ENCODE measurements at regions not wholly inside any gene's neighbourhood (a gene's known extent, or its start where the extent isn't known, plus 50 kb on each side); places are given as distances from the start of the nearest gene placed in this dataset.

DNA sequence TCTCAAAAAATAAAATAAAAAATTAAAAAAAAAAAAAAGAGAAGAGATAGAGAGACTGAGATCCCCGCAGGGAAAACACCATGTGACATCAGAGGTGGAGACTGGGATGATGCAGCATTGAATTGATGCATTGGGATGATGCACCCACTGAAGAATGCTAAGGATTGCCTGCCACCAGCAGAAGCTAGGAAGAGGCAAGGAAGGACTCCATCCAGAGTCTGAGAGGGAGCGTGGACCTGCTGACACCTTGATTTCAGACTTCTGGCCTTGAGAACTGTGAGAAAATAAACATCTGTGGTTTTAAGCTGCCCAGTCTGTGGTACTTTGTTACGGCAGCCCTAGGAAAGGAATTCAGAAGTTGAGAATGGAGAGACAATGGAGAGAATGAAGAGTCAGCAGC lies 89.8 kb upstream of the PRPS1L1 start:
- DNase-seq (ENCODE audit: low spot score in 2 of 2, unreplicated experiment in 2 of 2) = no peak
- H3K9me3 Mint-ChIP-seq = no peaks in the 10 kb centered on the region
- H3K4me3 Mint-ChIP-seq = no peak overlapping the region
- no peak overlapping the region for H3K27ac Mint-ChIP-seq
- no peaks in the 10 kb centered on the region for H3K36me3 Mint-ChIP-seq
- peaks cover 49% of the 10 kb centered on the region for H3K4me1 Mint-ChIP-seq
- no peaks in the 10 kb centered on the region for H3K27me3 Mint-ChIP-seq (ENCODE audit: low read depth)
- TF ChIP-seq, protein P1, sequence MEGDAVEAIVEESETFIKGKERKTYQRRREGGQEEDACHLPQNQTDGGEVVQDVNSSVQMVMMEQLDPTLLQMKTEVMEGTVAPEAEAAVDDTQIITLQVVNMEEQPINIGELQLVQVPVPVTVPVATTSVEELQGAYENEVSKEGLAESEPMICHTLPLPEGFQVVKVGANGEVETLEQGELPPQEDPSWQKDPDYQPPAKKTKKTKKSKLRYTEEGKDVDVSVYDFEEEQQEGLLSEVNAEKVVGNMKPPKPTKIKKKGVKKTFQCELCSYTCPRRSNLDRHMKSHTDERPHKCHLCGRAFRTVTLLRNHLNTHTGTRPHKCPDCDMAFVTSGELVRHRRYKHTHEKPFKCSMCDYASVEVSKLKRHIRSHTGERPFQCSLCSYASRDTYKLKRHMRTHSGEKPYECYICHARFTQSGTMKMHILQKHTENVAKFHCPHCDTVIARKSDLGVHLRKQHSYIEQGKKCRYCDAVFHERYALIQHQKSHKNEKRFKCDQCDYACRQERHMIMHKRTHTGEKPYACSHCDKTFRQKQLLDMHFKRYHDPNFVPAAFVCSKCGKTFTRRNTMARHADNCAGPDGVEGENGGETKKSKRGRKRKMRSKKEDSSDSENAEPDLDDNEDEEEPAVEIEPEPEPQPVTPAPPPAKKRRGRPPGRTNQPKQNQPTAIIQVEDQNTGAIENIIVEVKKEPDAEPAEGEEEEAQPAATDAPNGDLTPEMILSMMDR (IDR thresholded peaks at IDR 0.05; ENCODE audit: unreplicated experiment) = no peak

DNA sequence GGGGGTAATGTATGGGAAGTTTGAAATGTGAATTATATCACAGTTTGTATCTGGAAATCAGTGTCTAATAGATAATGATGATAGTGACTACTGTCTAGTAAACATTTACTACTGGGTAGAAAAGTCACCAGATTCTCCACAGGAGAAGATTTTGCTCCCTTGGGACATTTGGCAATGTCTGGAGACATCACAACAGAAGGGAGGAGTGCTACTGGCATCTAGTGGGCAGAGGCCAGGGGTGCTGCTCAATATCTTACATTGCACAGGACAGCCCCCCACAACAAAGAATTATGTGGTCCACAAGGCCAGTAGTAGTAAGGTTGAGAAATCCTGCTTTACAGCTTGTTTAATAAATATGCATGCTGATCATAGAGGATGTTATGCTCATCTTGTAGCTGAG lies 92.3 kb upstream of the PRPS1L1 start:
- Mint-ChIP-seq H3K4me3 (no peak overlapping the region), H3K4me1 (peaks cover 55% of the 10 kb centered on the region), H3K27me3 (ENCODE audit: low read depth) (no peaks in the 10 kb centered on the region), H3K9me3 (no peaks in the 10 kb centered on the region), H3K27ac (peak overlapping the region; percentile 55), H3K36me3 (no peaks in the 10 kb centered on the region)
- TF ChIP-seq, protein P1 (IDR thresholded peaks at IDR 0.05; ENCODE audit: unreplicated experiment) = no peak
- no peak for DNase-seq (ENCODE audit: low spot score in 2 of 2, unreplicated experiment in 2 of 2)

DNA sequence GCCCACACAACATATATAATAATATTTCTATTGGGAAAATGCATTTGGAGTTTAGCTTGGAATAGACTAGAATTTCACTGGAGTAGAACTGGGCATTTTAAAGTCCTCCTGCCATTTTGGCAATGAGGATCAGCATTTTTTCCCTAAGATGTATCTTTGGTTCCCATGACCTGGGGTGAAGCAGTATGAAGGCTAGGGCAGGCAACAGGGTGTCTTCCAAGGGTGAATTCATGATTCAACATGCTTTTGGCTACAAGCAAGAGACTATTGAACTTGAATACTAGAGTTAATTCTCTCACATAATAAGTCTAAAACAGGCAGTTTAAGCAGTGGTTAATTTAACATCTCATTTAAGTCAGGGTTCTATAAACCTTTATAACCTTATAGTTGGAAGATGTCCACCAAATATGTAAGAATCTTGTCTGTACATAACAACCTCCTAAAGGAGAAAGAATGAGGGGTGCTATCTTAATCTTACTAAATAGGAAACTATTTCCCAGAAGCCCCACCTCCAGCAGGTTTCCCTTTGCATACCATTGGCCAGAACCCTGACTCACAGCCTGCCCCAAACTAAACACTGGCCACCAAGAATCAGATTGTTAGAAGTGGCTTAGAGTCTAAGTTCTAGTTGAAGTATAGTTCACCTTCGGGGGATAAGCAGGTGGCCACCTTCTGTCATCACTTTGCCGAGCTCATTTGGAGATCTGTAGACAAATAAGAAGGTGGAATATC lies 96.0 kb upstream of the PRPS1L1 start:
- Mint-ChIP-seq H3K27ac (peak overlapping the region; percentile 88), H3K36me3 (no peaks in the 10 kb centered on the region), H3K27me3 (ENCODE audit: low read depth) (no peaks in the 10 kb centered on the region), H3K4me1 (peaks cover 77% of the 10 kb centered on the region), H3K4me3 (no peak overlapping the region), H3K9me3 (no peaks in the 10 kb centered on the region)
- TF ChIP-seq, protein P1 (IDR thresholded peaks at IDR 0.05; ENCODE audit: unreplicated experiment) = no peak
- DNase-seq (ENCODE audit: low spot score in 2 of 2, unreplicated experiment in 2 of 2) = no peak

DNA sequence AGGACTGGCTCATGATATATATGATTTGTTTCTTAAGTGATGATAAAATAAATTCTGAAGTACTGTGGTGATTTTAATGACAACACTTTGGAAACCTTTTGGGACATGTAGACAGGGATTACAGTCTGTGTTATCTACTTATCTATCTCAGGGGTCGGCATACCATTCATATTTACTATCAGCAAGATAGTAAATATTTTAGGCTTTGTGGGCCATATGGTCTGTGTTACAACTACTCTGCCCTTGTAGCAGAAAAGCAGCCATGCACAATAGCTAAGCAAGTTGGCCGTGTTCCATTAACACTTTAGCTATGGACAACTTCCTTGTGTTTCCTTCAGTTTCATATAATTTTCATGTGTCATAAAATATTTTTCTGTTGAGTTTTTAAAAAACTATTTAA lies 97.8 kb upstream of the PRPS1L1 start:
- Mint-ChIP-seq H3K27me3 (ENCODE audit: low read depth) (no peaks in the 10 kb centered on the region), H3K9me3 (no peaks in the 10 kb centered on the region), H3K4me3 (no peak overlapping the region), H3K36me3 (no peaks in the 10 kb centered on the region), H3K27ac (peak overlapping the region; percentile 95), H3K4me1 (peaks cover 68% of the 10 kb centered on the region)
- DNase-seq (ENCODE audit: low spot score in 2 of 2, unreplicated experiment in 2 of 2) = no peak
- TF ChIP-seq, protein P1 (IDR thresholded peaks at IDR 0.05; ENCODE audit: unreplicated experiment) = no peak

DNA sequence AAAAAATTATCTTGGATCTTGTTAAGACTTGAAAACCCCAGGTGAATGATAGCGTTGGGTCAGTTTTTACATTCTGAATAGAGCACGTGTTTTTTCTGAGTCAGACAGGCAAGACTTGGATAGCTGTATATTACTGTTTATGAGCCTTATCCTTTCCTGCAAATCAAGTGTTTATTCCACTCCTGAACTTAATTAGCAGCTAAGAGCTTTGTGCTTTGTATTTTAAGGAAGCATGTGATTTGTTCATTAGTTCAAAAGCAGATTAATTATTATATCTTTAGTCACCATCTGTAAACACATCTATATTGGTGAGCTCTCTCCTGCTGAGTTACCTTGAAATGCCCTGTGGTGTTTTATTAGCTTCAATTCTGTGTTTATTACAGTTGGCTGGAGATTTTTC lies 98.6 kb upstream of the PRPS1L1 start:
- DNase-seq (ENCODE audit: low spot score in 2 of 2, unreplicated experiment in 2 of 2) = no peak
- Mint-ChIP-seq H3K36me3 (no peaks in the 10 kb centered on the region), H3K27ac (peak overlapping the region; percentile 82), H3K9me3 (no peaks in the 10 kb centered on the region), H3K4me1 (peaks cover 62% of the 10 kb centered on the region), H3K27me3 (ENCODE audit: low read depth) (peaks cover 1% of the 10 kb centered on the region), H3K4me3 (no peak overlapping the region)
- TF ChIP-seq, protein P1 (IDR thresholded peaks at IDR 0.05; ENCODE audit: unreplicated experiment) = no peak
